ENCODE measurements at regions not wholly inside any gene's neighbourhood (a gene's known extent, or its start where the extent isn't known, plus 50 kb on each side); places are given as distances from the start of the nearest gene placed in this dataset.
"Not testable (repeated sequence)": the region's sequence is repeated elsewhere in the genome, so short reads cannot be mapped to it uniquely, and the experiment has no call there.

GRCh38 chr4:49164916-49165315, 178.8 kb downstream of the CWH43 start:
- H2AFZ ChIP-seq (ENCODE audit: low read length); H3K27me3 ChIP-seq (ENCODE audit: control insufficient read depth in 1 of 2, insufficient read depth in 2 of 2, low read length in 2 of 2); in situ Hi-C loops (cut with HindIII; ENCODE audit: extremely low pct_ligation_motif_present, low pct_unique_long_range_greater_than_20kb); CTCF ChIA-PET (ENCODE audit: low intra/inter-chr PET ratio, low total read pairs); ATAC-seq; POLR2A ChIA-PET; H3K9ac ChIP-seq (ENCODE audit: insufficient read depth, low read depth, low read length); H3K4me1 ChIP-seq (ENCODE audit: insufficient read depth, low read length); H3K27ac ChIP-seq (ENCODE audit: extremely low read length, insufficient read depth, low read length); intact Hi-C loops (cut with micrococcal nuclease; ENCODE audit: unreplicated experiment); H3K4me3 ChIP-seq (replicated peaks in 1 of 3; ENCODE audit: insufficient read depth in 1 of 3, low read depth in 2 of 3, low read length in 3 of 3); DNase-seq (ENCODE audit: low spot score); H3K4me2 ChIP-seq (ENCODE audit: low read depth, low read length); H3K9me3 ChIP-seq (ENCODE audit: low read length); FAIRE-seq; H3K36me3 ChIP-seq (replicated peaks in 1 of 2; ENCODE audit: control insufficient read depth in 1 of 2, insufficient read depth in 2 of 2, low read length in 2 of 2); BruUV-seq (replicated peaks); H4K20me1 ChIP-seq (ENCODE audit: insufficient read depth, low read length); H3K79me2 ChIP-seq (ENCODE audit: insufficient read depth, low read length): not testable (repeated sequence)
- 17% methylated on average over 6 of the region's 6 CpGs for WGBS (ENCODE audit: low lambda C conversion rate)

- H3K36me3 ChIP-seq (replicated peaks in 1 of 2; ENCODE audit: control insufficient read depth in 1 of 2, insufficient read depth in 2 of 2, low read length in 2 of 2); intact Hi-C loops (cut with micrococcal nuclease; ENCODE audit: unreplicated experiment); FAIRE-seq; POLR2A ChIA-PET; DNase-seq (ENCODE audit: low spot score); H2AFZ ChIP-seq (ENCODE audit: low read length); H3K4me2 ChIP-seq (ENCODE audit: low read depth, low read length); H3K27me3 ChIP-seq (ENCODE audit: control insufficient read depth in 1 of 2, insufficient read depth in 2 of 2, low read length in 2 of 2); H3K9me3 ChIP-seq (ENCODE audit: low read length); H3K4me1 ChIP-seq (ENCODE audit: insufficient read depth, low read length); CTCF ChIA-PET (ENCODE audit: low intra/inter-chr PET ratio, low total read pairs); ATAC-seq; H3K27ac ChIP-seq (ENCODE audit: extremely low read length, insufficient read depth, low read length); H4K20me1 ChIP-seq (ENCODE audit: insufficient read depth, low read length); in situ Hi-C loops (cut with HindIII; ENCODE audit: extremely low pct_ligation_motif_present, low pct_unique_long_range_greater_than_20kb); BruUV-seq (replicated peaks); H3K4me3 ChIP-seq (replicated peaks in 1 of 3; ENCODE audit: insufficient read depth in 1 of 3, low read depth in 2 of 3, low read length in 3 of 3); H3K79me2 ChIP-seq (ENCODE audit: insufficient read depth, low read length); H3K9ac ChIP-seq (ENCODE audit: insufficient read depth, low read depth, low read length): not testable (repeated sequence)
- 0% methylated on average over 4 of the region's 8 CpGs for WGBS (ENCODE audit: low lambda C conversion rate)
Observed at GRCh38 chr4:49177847-49178246, 191.8 kb downstream of the CWH43 start.

- H3K4me2 ChIP-seq (ENCODE audit: low read depth, low read length); BruUV-seq (replicated peaks); H3K27me3 ChIP-seq (ENCODE audit: control insufficient read depth in 1 of 2, insufficient read depth in 2 of 2, low read length in 2 of 2); H4K20me1 ChIP-seq (ENCODE audit: insufficient read depth, low read length); ATAC-seq; H3K4me3 ChIP-seq (replicated peaks in 1 of 3; ENCODE audit: insufficient read depth in 1 of 3, low read depth in 2 of 3, low read length in 3 of 3); H3K9me3 ChIP-seq (ENCODE audit: low read length); POLR2A ChIA-PET; CTCF ChIA-PET (ENCODE audit: low intra/inter-chr PET ratio, low total read pairs); H3K27ac ChIP-seq (ENCODE audit: extremely low read length, insufficient read depth, low read length); H3K79me2 ChIP-seq (ENCODE audit: insufficient read depth, low read length); H3K36me3 ChIP-seq (replicated peaks in 1 of 2; ENCODE audit: control insufficient read depth in 1 of 2, insufficient read depth in 2 of 2, low read length in 2 of 2); FAIRE-seq; in situ Hi-C loops (cut with HindIII; ENCODE audit: extremely low pct_ligation_motif_present, low pct_unique_long_range_greater_than_20kb); intact Hi-C loops (cut with micrococcal nuclease; ENCODE audit: unreplicated experiment); H3K4me1 ChIP-seq (ENCODE audit: insufficient read depth, low read length); H3K9ac ChIP-seq (ENCODE audit: insufficient read depth, low read depth, low read length); DNase-seq (ENCODE audit: low spot score); H2AFZ ChIP-seq (ENCODE audit: low read length): not testable (repeated sequence)
- 33% methylated on average over 3 of the region's 4 CpGs for WGBS (ENCODE audit: low lambda C conversion rate)
Observed at GRCh38 chr4:49181088-49181487, 195.0 kb downstream of the CWH43 start.

GRCh38 chr4:49211396-49212194, 225.5 kb downstream of the CWH43 start:
- H3K4me1 ChIP-seq (ENCODE audit: insufficient read depth, low read length); ATAC-seq; BruUV-seq (replicated peaks); H3K36me3 ChIP-seq (replicated peaks in 1 of 2; ENCODE audit: control insufficient read depth in 1 of 2, insufficient read depth in 2 of 2, low read length in 2 of 2); in situ Hi-C loops (cut with HindIII; ENCODE audit: extremely low pct_ligation_motif_present, low pct_unique_long_range_greater_than_20kb); H3K79me2 ChIP-seq (ENCODE audit: insufficient read depth, low read length); H3K27me3 ChIP-seq (ENCODE audit: control insufficient read depth in 1 of 2, insufficient read depth in 2 of 2, low read length in 2 of 2); DNase-seq (ENCODE audit: low spot score); CTCF ChIA-PET (ENCODE audit: low intra/inter-chr PET ratio, low total read pairs); H3K9ac ChIP-seq (ENCODE audit: insufficient read depth, low read depth, low read length); H2AFZ ChIP-seq (ENCODE audit: low read length); intact Hi-C loops (cut with micrococcal nuclease; ENCODE audit: unreplicated experiment); H4K20me1 ChIP-seq (ENCODE audit: insufficient read depth, low read length); FAIRE-seq; H3K4me3 ChIP-seq (replicated peaks in 1 of 3; ENCODE audit: insufficient read depth in 1 of 3, low read depth in 2 of 3, low read length in 3 of 3); H3K4me2 ChIP-seq (ENCODE audit: low read depth, low read length); POLR2A ChIA-PET; H3K27ac ChIP-seq (ENCODE audit: extremely low read length, insufficient read depth, low read length): not testable (repeated sequence)
- H3K9me3 ChIP-seq (ENCODE audit: low read length) = peaks cover 48% of the 10 kb centered on the region
- WGBS (ENCODE audit: low lambda C conversion rate) = 2% methylated on average over 11 of the region's 11 CpGs
